G401 (cell line): ENCODE measurements at regions not wholly inside any gene's neighbourhood (a gene's known extent, or its start where the extent isn't known, plus 50 kb on each side); places are given as distances from the start of the nearest gene placed in this dataset.

ENCODE experiments used
- DNase-seq: peaks from one replicate; pipeline ENCODE4 v3.0.0-alpha.2; 2015; ENCODE audit warnings: low spot score
- in situ Hi-C: cut with HindIII; loops from 2 replicates; pipeline ENCODE4 v1.10.0; 2016; ENCODE audit warnings: low sequenced_read_pairs, mixed read lengths

GRCh38 chr6:137999815-138000214 lies 107.4 kb downstream of the PERP start:
- DNase-seq, result no peak
- in situ Hi-C loops, result no loop called here

- no peak for DNase-seq
- in situ Hi-C loops, result no loop called here
Observed at GRCh38 chr6:138000941-138001340, 106.3 kb downstream of the PERP start.

- DNase-seq, result peak; percentile 59
- in situ Hi-C loops, result no loop called here
Observed at GRCh38 chr6:138001750-138002349, 105.4 kb downstream of the PERP start.

- in situ Hi-C loops, result no loop called here
Observed at GRCh38 chr6:138004430-138005287, 102.6 kb downstream of the PERP start.

GRCh38 chr6:138005846-138006245 lies 101.4 kb downstream of the PERP start:
- in situ Hi-C loops, result no loop called here
- no peak for DNase-seq

More at GRCh38 chr6:138004430-138005287, 102.6 kb downstream of the PERP start:
- peak; percentile 22 for DNase-seq

GRCh38 chr6:138007014-138007472 lies 100.2 kb downstream of the PERP start:
- in situ Hi-C loops, result no loop called here
- no peak for DNase-seq

GRCh38 chr6:138008791-138009190 lies 98.4 kb downstream of the PERP start:
- in situ Hi-C loops, result no loop called here
- no peak for DNase-seq

GRCh38 chr6:138011413-138011812 lies 95.8 kb downstream of the PERP start:
- no peak for DNase-seq
- in situ Hi-C loops, result no loop called here

GRCh38 chr6:138012682-138013081 lies 94.5 kb downstream of the PERP start:
- no peak for DNase-seq
- in situ Hi-C loops, result no loop called here

GRCh38 chr6:138013959-138014358 lies 93.3 kb downstream of the PERP start:
- DNase-seq, result no peak
- in situ Hi-C loops, result no loop called here

GRCh38 chr6:138017166-138017757 lies 90.0 kb downstream of the PERP start:
- no peak for DNase-seq
- in situ Hi-C loops, result no loop called here

GRCh38 chr6:138018297-138018696 lies 88.9 kb downstream of the PERP start:
- in situ Hi-C loops, result no loop called here

GRCh38 chr6:138025528-138025978 lies 81.7 kb downstream of the PERP start:
- DNase-seq, result no peak
- in situ Hi-C loops, result no loop called here

More at GRCh38 chr6:138018297-138018696, 88.9 kb downstream of the PERP start:
- DNase-seq, result no peak

GRCh38 chr6:138026342-138026741 lies 80.9 kb downstream of the PERP start:
- in situ Hi-C loops, result no loop called here
- DNase-seq, result no peak

GRCh38 chr6:138028893-138029292 lies 78.3 kb downstream of the PERP start:
- in situ Hi-C loops, result no loop called here
- no peak for DNase-seq

- in situ Hi-C loops, result no loop called here
- DNase-seq, result no peak
Observed at GRCh38 chr6:138030872-138031271, 76.3 kb downstream of the PERP start.

GRCh38 chr6:138031417-138031816 lies 75.8 kb downstream of the PERP start:
- DNase-seq, result no peak
- in situ Hi-C loops, result no loop called here

- in situ Hi-C loops, result no loop called here
- no peak for DNase-seq
Observed at GRCh38 chr6:138031850-138032249, 75.4 kb downstream of the PERP start.

GRCh38 chr6:138032571-138032970 lies 74.6 kb downstream of the PERP start:
- DNase-seq, result no peak
- in situ Hi-C loops, result no loop called here

- in situ Hi-C loops, result no loop called here
- DNase-seq, result no peak
Observed at GRCh38 chr6:138034229-138034628, 73.0 kb downstream of the PERP start.
